BE2C (cell line): ENCODE measurements at regions not wholly inside any gene's neighbourhood (a gene's known extent, or its start where the extent isn't known, plus 50 kb on each side); places are given as distances from the start of the nearest gene placed in this dataset.

Experiments used
- DNase-seq: peaks from one replicate; pipeline ENCODE4 v3.0.0-alpha.2; 2020
- H3K27me3 ChIP-seq: fragments of 250-450 bp; sonication (Bioruptor Pico); 2 replicates; pipeline ENCODE4 v1.5.1; 2020; ENCODE audit warnings: mild to moderate bottlenecking
- H3K36me3 ChIP-seq: fragments of 250-450 bp; sonication (Bioruptor Pico); 2 replicates; pipeline ENCODE4 v1.5.1; 2020; ENCODE audit warnings: mild to moderate bottlenecking
- H3K4me1 ChIP-seq: fragments of 250-450 bp; sonication (Bioruptor Pico); 2 replicates; pipeline ENCODE4 v1.5.1; 2020
- H3K4me3 ChIP-seq: 2 replicates; pipeline ENCODE4 v1.5.1; 2011; ENCODE audit warnings: low read depth, low read length
- H3K9me3 ChIP-seq: fragments of 250-450 bp; sonication (Bioruptor Pico); 2 replicates; pipeline ENCODE4 v1.5.1; 2020
- CTCF ChIP-seq: IDR thresholded peaks from 2 replicates; pipeline ENCODE4 v1.5.1; 2012; ENCODE audit warnings: mild to moderate bottlenecking, low read depth, low read length

GRCh38 chr16:49910541-49911071 lies 54.7 kb upstream of the ZNF423 start:
- no peaks in the 10 kb centered on the region for H3K36me3 ChIP-seq
- H3K9me3 ChIP-seq: no peaks in the 10 kb centered on the region
- DNase-seq: peak; percentile 37
- no peak overlapping the region for H3K4me3 ChIP-seq
- TF ChIP-seq CTCF: no peak
- H3K4me1 ChIP-seq: no peaks in the 10 kb centered on the region
- no peaks in the 10 kb centered on the region for H3K27me3 ChIP-seq

GRCh38 chr16:49911430-49911829 lies 55.5 kb upstream of the ZNF423 start:
- Histone ChIP-seq H3K27me3 (no peaks in the 10 kb centered on the region), H3K36me3 (no peaks in the 10 kb centered on the region), H3K4me3 (no peak overlapping the region), H3K9me3 (no peaks in the 10 kb centered on the region), H3K4me1 (no peaks in the 10 kb centered on the region)
- no peak for TF ChIP-seq CTCF
- DNase-seq: no peak

- H3K4me1 ChIP-seq: no peaks in the 10 kb centered on the region
- no peaks in the 10 kb centered on the region for H3K27me3 ChIP-seq
- H3K36me3 ChIP-seq: no peaks in the 10 kb centered on the region
- H3K4me3 ChIP-seq: no peak overlapping the region
- no peak for DNase-seq
- no peak for TF ChIP-seq CTCF
- H3K9me3 ChIP-seq: no peaks in the 10 kb centered on the region
Measured at GRCh38 chr16:49912721-49913120, 56.8 kb upstream of the ZNF423 start.

GRCh38 chr16:49913720-49914119 lies 57.8 kb upstream of the ZNF423 start:
- TF ChIP-seq CTCF: no peak
- H3K27me3 ChIP-seq: no peaks in the 10 kb centered on the region
- no peak for DNase-seq
- H3K4me1 ChIP-seq: no peaks in the 10 kb centered on the region
- no peaks in the 10 kb centered on the region for H3K9me3 ChIP-seq
- H3K4me3 ChIP-seq: no peak overlapping the region
- H3K36me3 ChIP-seq: no peaks in the 10 kb centered on the region

GRCh38 chr16:49914657-49915056 lies 58.7 kb upstream of the ZNF423 start:
- Histone ChIP-seq H3K9me3 (no peaks in the 10 kb centered on the region), H3K36me3 (no peaks in the 10 kb centered on the region), H3K4me3 (no peak overlapping the region), H3K27me3 (no peaks in the 10 kb centered on the region), H3K4me1 (no peaks in the 10 kb centered on the region)
- no peak for TF ChIP-seq CTCF
- no peak for DNase-seq

- Histone ChIP-seq H3K4me3 (no peak overlapping the region), H3K4me1 (no peaks in the 10 kb centered on the region), H3K9me3 (no peaks in the 10 kb centered on the region), H3K36me3 (no peaks in the 10 kb centered on the region), H3K27me3 (no peaks in the 10 kb centered on the region)
- DNase-seq: no peak
- TF ChIP-seq CTCF: no peak
Measured at GRCh38 chr16:49918257-49918656, 62.3 kb upstream of the ZNF423 start.
